Superior temporal gyrus (tissue), 1 donor: ENCODE measurements at regions not wholly inside any gene's neighbourhood (a gene's known extent, or its start where the extent isn't known, plus 50 kb on each side); places are given as distances from the start of the nearest gene placed in this dataset.
A peak's percentile ranks its signal among the peaks of the same experiment; 100 is the strongest.

ENCODE experiments used
- DNase-seq: peaks from one replicate; pipeline ENCODE4 v3.0.0-alpha.2; 2016; ENCODE audit errors: extremely low spot score

GRCh38 chr22:34427436-34427835, 507.2 kb upstream of the LARGE1 start:
- DNase-seq, result no peak

- no peak for DNase-seq
Measured at GRCh38 chr22:34427841-34428240, 507.6 kb upstream of the LARGE1 start.

- no peak for DNase-seq
Measured at GRCh38 chr22:34429314-34429713, 509.0 kb upstream of the LARGE1 start.

GRCh38 chr22:34430386-34430785, 510.1 kb upstream of the LARGE1 start:
- no peak for DNase-seq

GRCh38 chr22:34434371-34434770, 514.1 kb upstream of the LARGE1 start:
- DNase-seq, result no peak

- DNase-seq, result no peak
Measured at GRCh38 chr22:34437140-34437539, 516.9 kb upstream of the LARGE1 start.

GRCh38 chr22:34454598-34454997, 534.3 kb upstream of the LARGE1 start:
- no peak for DNase-seq

GRCh38 chr22:34462795-34463194, 542.5 kb upstream of the LARGE1 start:
- DNase-seq, result no peak

GRCh38 chr22:34475886-34476285, 555.6 kb upstream of the LARGE1 start:
- DNase-seq, result peak; percentile 42

GRCh38 chr22:34476762-34477161, 556.5 kb upstream of the LARGE1 start:
- no peak for DNase-seq

GRCh38 chr22:34481090-34481489, 560.8 kb upstream of the LARGE1 start:
- DNase-seq, result no peak

GRCh38 chr22:34486381-34486780, 566.1 kb upstream of the LARGE1 start:
- DNase-seq, result no peak

- no peak for DNase-seq
Measured at GRCh38 chr22:34489861-34490260, 569.6 kb upstream of the LARGE1 start.

GRCh38 chr22:34490886-34491285, 570.6 kb upstream of the LARGE1 start:
- DNase-seq, result no peak

- no peak for DNase-seq
Measured at GRCh38 chr22:34493486-34493885, 572.5 kb upstream of the ISX start.

- peak; percentile 15 for DNase-seq
Measured at GRCh38 chr22:34501366-34501965, 564.5 kb upstream of the ISX start.

- no peak for DNase-seq
Measured at GRCh38 chr22:34502821-34503220, 563.1 kb upstream of the ISX start.

GRCh38 chr22:34508797-34509196, 557.2 kb upstream of the ISX start:
- no peak for DNase-seq

- DNase-seq, result no peak
Measured at GRCh38 chr22:34526681-34527080, 539.3 kb upstream of the ISX start.

GRCh38 chr22:34534101-34534500, 531.9 kb upstream of the ISX start:
- no peak for DNase-seq

GRCh38 chr22:34567367-34567766, 498.6 kb upstream of the ISX start:
- no peak for DNase-seq

GRCh38 chr22:34570408-34570807, 495.6 kb upstream of the ISX start:
- no peak for DNase-seq

GRCh38 chr22:34579519-34579918, 486.4 kb upstream of the ISX start:
- no peak for DNase-seq
